WERI-Rb-1 (cell line): ENCODE measurements at regions not wholly inside any gene's neighbourhood (a gene's known extent, or its start where the extent isn't known, plus 50 kb on each side); places are given as distances from the start of the nearest gene placed in this dataset.

Experiments used
- DNase-seq: peaks from one replicate; pipeline ENCODE4 v3.0.0-alpha.2; 2020
- H3K27ac ChIP-seq: fragments of 250-450 bp; sonication (Bioruptor Pico); 2 replicates; pipeline ENCODE4 v1.5.1; 2020; ENCODE audit warnings: mild to moderate bottlenecking, moderate library complexity
- H3K27me3 ChIP-seq: fragments of 250-450 bp; sonication (Bioruptor Pico); 2 replicates; pipeline ENCODE4 v1.5.1; 2021; ENCODE audit warnings: mild to moderate bottlenecking, low read depth, moderate library complexity; ENCODE audit not compliant: insufficient read depth, severe bottlenecking
- H3K36me3 ChIP-seq: fragments of 250-450 bp; sonication (Bioruptor Pico); 2 replicates; pipeline ENCODE4 v1.5.1; 2020; ENCODE audit warnings: mild to moderate bottlenecking, moderate library complexity
- H3K4me3 ChIP-seq: 2 replicates; pipeline ENCODE4 v1.5.1; 2011; ENCODE audit warnings: low read depth, mild to moderate bottlenecking, control low read depth, low read length
- H3K9me3 ChIP-seq: fragments of 250-450 bp; sonication (Bioruptor Pico); 2 replicates; pipeline ENCODE4 v1.5.1; 2021; ENCODE audit warnings: mild to moderate bottlenecking, moderate library complexity; ENCODE audit not compliant: severe bottlenecking
- CTCF ChIP-seq: IDR thresholded peaks from 2 replicates; pipeline ENCODE4 v1.5.1; 2011; ENCODE audit warnings: low read depth, mild to moderate bottlenecking, control low read depth, inconsistent platforms, low read length

- Histone ChIP-seq H3K9me3 (peaks cover 3% of the 10 kb centered on the region), H3K27me3 (no peaks in the 10 kb centered on the region), H3K4me3 (no peak overlapping the region), H3K27ac (no peak overlapping the region), H3K36me3 (no peaks in the 10 kb centered on the region)
- TF ChIP-seq CTCF: no peak
- DNase-seq: no peak
These were observed 104.7 kb upstream of the IL6 start for GRCh38 chr7:22622116-22622785.

- Histone ChIP-seq H3K27ac (no peak overlapping the region), H3K4me3 (no peak overlapping the region), H3K27me3 (no peaks in the 10 kb centered on the region), H3K9me3 (peaks cover 6% of the 10 kb centered on the region), H3K36me3 (no peaks in the 10 kb centered on the region)
- TF ChIP-seq CTCF: no peak
- no peak for DNase-seq
These were observed 108.5 kb upstream of the IL6 start for GRCh38 chr7:22618528-22618927.

- peaks cover 6% of the 10 kb centered on the region for H3K9me3 ChIP-seq
- no peak for TF ChIP-seq CTCF
- DNase-seq: no peak
- H3K27me3 ChIP-seq: no peaks in the 10 kb centered on the region
- H3K4me3 ChIP-seq: no peak overlapping the region
- no peaks in the 10 kb centered on the region for H3K36me3 ChIP-seq
- H3K27ac ChIP-seq: no peak overlapping the region
These were observed 109.8 kb upstream of the IL6 start for GRCh38 chr7:22617166-22617565.

GRCh38 chr7:22613496-22613895, 113.5 kb upstream of the IL6 start:
- Histone ChIP-seq H3K27me3 (no peaks in the 10 kb centered on the region), H3K4me3 (no peak overlapping the region), H3K9me3 (peaks cover 6% of the 10 kb centered on the region), H3K27ac (peak overlapping the region; percentile 78), H3K36me3 (no peaks in the 10 kb centered on the region)
- DNase-seq: peak; percentile 33
- TF ChIP-seq CTCF: no peak

- no peak for DNase-seq
- Histone ChIP-seq H3K4me3 (no peak overlapping the region), H3K9me3 (peaks cover 6% of the 10 kb centered on the region), H3K27me3 (no peaks in the 10 kb centered on the region), H3K27ac (peak overlapping the region; percentile 78), H3K36me3 (no peaks in the 10 kb centered on the region)
- no peak for TF ChIP-seq CTCF
These were observed 112.8 kb upstream of the STEAP1B start for GRCh38 chr7:22612776-22613175.

- no peak overlapping the region for H3K4me3 ChIP-seq
- H3K36me3 ChIP-seq: no peaks in the 10 kb centered on the region
- H3K27ac ChIP-seq: peak overlapping the region; percentile 78
- DNase-seq: peak; percentile 24
- no peaks in the 10 kb centered on the region for H3K27me3 ChIP-seq
- TF ChIP-seq CTCF: no peak
- no peaks in the 10 kb centered on the region for H3K9me3 ChIP-seq
These were observed 111.7 kb upstream of the STEAP1B start for GRCh38 chr7:22611758-22612079.
